DND-41 (cell line): ENCODE measurements at regions not wholly inside any gene's neighbourhood (a gene's known extent, or its start where the extent isn't known, plus 50 kb on each side); places are given as distances from the start of the nearest gene placed in this dataset.

Experiments
- CTCF ChIP-seq: IDR thresholded peaks from 2 replicates; pipeline ENCODE4 v1.5.1; 2012; ENCODE audit warnings: borderline replicate concordance, low read length, moderate library complexity, mild to moderate bottlenecking; ENCODE audit not compliant: poor library complexity, severe bottlenecking; ENCODE audit errors: extremely low read depth
- EZH2 ChIP-seq: IDR thresholded peaks from 3 replicates; pipeline ENCODE4 v1.6.1; 2012; ENCODE audit warnings: borderline replicate concordance, low read depth, mild to moderate bottlenecking, moderate library complexity, low read length, inconsistent platforms; ENCODE audit not compliant: severe bottlenecking

GRCh38 chr13:62321139-62321538 lies 905.5 kb upstream of the PCDH20 start:
- TF ChIP-seq CTCF (no peak), EZH2 (no peak)
